PFSK-1 (cell line): ENCODE measurements at regions not wholly inside any gene's neighbourhood (a gene's known extent, or its start where the extent isn't known, plus 50 kb on each side); places are given as distances from the start of the nearest gene placed in this dataset.

Experiments used
- POLR2AphosphoS5 ChIP-seq: IDR thresholded peaks from 2 replicates; pipeline ENCODE4 v1.6.1; 2012; ENCODE audit warnings: low read depth, mild to moderate bottlenecking, control low read depth, low read length, moderate library complexity
- SIN3A ChIP-seq: IDR thresholded peaks from 2 replicates; pipeline ENCODE4 v1.6.1; 2012; ENCODE audit warnings: mild to moderate bottlenecking, low read length, moderate library complexity, borderline replicate concordance; ENCODE audit not compliant: insufficient read depth
- TAF1 ChIP-seq: IDR thresholded peaks from 2 replicates; pipeline ENCODE4 v1.6.1; 2012; ENCODE audit warnings: low read length, control low read depth, borderline replicate concordance; ENCODE audit not compliant: insufficient read depth

DNA sequence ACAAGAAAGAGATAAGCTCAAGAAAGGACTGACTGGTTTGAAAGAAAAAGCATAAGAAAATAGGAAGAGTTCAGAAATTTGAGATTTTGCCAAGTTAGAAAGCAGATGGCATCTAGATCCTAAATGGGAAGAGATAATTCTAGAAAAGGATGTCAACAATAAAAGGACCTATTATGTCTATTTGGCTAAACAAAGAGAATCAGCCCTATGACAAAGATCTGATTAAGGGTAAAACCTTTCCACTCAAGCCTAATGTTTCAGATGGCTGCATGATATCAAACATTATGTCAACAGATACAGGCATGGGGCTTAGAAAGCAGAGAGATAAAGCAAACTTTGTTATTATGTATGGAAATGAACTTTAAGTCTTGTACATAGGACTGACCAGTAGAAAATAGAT, 465.0 kb upstream of the TRIB2 start:
- TF ChIP-seq POLR2AphosphoS5 (no peak), TAF1 (no peak), SIN3A (no peak)
